ENCODE measurements at regions not wholly inside any gene's neighbourhood (a gene's known extent, or its start where the extent isn't known, plus 50 kb on each side); places are given as distances from the start of the nearest gene placed in this dataset.

GRCh38 chr16:13568803-13569202 lies 351.2 kb upstream of the ERCC4 start:
- DNase-seq (ENCODE audit: low spot score): no peak
- in situ Hi-C loops (cut with MboI; ENCODE audit: low pct_unique_long_range_greater_than_20kb, low sequenced_read_pairs, unreplicated experiment): no loop called here
- TF ChIP-seq CTCF (IDR thresholded peaks at IDR 0.05; ENCODE audit: extremely low read depth, insufficient read depth, missing control alignments): no peak

GRCh38 chr16:13569986-13570385 lies 350.0 kb upstream of the ERCC4 start:
- in situ Hi-C loops (cut with MboI; ENCODE audit: low pct_unique_long_range_greater_than_20kb, low sequenced_read_pairs, unreplicated experiment): no loop called here
- DNase-seq (ENCODE audit: low spot score): no peak
- TF ChIP-seq CTCF (IDR thresholded peaks at IDR 0.05; ENCODE audit: extremely low read depth, insufficient read depth, missing control alignments): no peak

GRCh38 chr16:13571036-13571435 lies 348.9 kb upstream of the ERCC4 start:
- in situ Hi-C loops (cut with MboI; ENCODE audit: low pct_unique_long_range_greater_than_20kb, low sequenced_read_pairs, unreplicated experiment): no loop called here
- no peak for DNase-seq (ENCODE audit: low spot score)
- TF ChIP-seq CTCF (IDR thresholded peaks at IDR 0.05; ENCODE audit: extremely low read depth, insufficient read depth, missing control alignments): no peak

GRCh38 chr16:13573903-13574302 lies 346.1 kb upstream of the ERCC4 start:
- in situ Hi-C loops (cut with MboI; ENCODE audit: low pct_unique_long_range_greater_than_20kb, low sequenced_read_pairs, unreplicated experiment): no loop called here

GRCh38 chr16:13586051-13586450 lies 333.9 kb upstream of the ERCC4 start:
- DNase-seq (ENCODE audit: low spot score): no peak
- in situ Hi-C loops (cut with MboI; ENCODE audit: low pct_unique_long_range_greater_than_20kb, low sequenced_read_pairs, unreplicated experiment): no loop called here
- TF ChIP-seq CTCF (IDR thresholded peaks at IDR 0.05; ENCODE audit: extremely low read depth, insufficient read depth, missing control alignments): no peak

More at GRCh38 chr16:13573903-13574302, 346.1 kb upstream of the ERCC4 start:
- DNase-seq (ENCODE audit: low spot score): no peak
- TF ChIP-seq CTCF (IDR thresholded peaks at IDR 0.05; ENCODE audit: extremely low read depth, insufficient read depth, missing control alignments): no peak

- in situ Hi-C loops (cut with MboI; ENCODE audit: low pct_unique_long_range_greater_than_20kb, low sequenced_read_pairs, unreplicated experiment): no loop called here
- TF ChIP-seq CTCF (IDR thresholded peaks at IDR 0.05; ENCODE audit: extremely low read depth, insufficient read depth, missing control alignments): no peak
- no peak for DNase-seq (ENCODE audit: low spot score)
Measured at GRCh38 chr16:13587181-13587580, 332.8 kb upstream of the ERCC4 start.

GRCh38 chr16:13594823-13595222 lies 325.1 kb upstream of the ERCC4 start:
- in situ Hi-C loops (cut with MboI; ENCODE audit: low pct_unique_long_range_greater_than_20kb, low sequenced_read_pairs, unreplicated experiment): no loop called here
- no peak for DNase-seq (ENCODE audit: low spot score)
- no peak for TF ChIP-seq CTCF (IDR thresholded peaks at IDR 0.05; ENCODE audit: extremely low read depth, insufficient read depth, missing control alignments)
